ENCODE measurements at regions not wholly inside any gene's neighbourhood (a gene's known extent, or its start where the extent isn't known, plus 50 kb on each side); places are given as distances from the start of the nearest gene placed in this dataset.

DNA sequence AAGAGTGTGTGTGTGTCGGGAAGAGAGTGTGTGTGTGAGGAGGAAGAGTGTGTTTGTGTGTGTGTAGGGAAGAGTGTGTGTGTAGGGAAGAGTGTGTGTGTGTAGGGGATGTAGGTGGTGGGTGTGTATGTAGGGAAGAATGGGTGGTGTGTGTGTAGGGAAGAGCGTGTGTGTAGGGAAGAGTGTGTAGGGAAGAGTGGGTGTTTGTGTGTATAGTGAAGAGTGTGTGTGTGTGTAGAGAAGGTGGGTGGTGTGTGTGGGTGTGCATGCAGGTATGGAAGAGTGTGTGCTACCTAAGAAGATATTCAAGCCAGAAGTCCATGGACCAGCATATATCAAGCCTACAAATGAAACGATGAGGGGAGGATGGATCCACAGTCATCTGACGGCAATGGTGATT lies 265.8 kb downstream of the FGF9 start:
- no peaks in the 10 kb centered on the region for H3K36me3 ChIP-seq
- in situ Hi-C loops (cut with MboI; ENCODE audit: low sequenced_read_pairs in 4 of 4): no loop called here
- no peaks in the 10 kb centered on the region for H3K27me3 ChIP-seq
- no peaks in the 10 kb centered on the region for H3K4me1 ChIP-seq
- H3K27ac ChIP-seq: no peak overlapping the region
- ATAC-seq (no peak), DNase-seq (no peak)
- H3K4me3 ChIP-seq: no peak overlapping the region
- no peaks in the 10 kb centered on the region for H3K9me3 ChIP-seq
- TF ChIP-seq, protein P1, sequence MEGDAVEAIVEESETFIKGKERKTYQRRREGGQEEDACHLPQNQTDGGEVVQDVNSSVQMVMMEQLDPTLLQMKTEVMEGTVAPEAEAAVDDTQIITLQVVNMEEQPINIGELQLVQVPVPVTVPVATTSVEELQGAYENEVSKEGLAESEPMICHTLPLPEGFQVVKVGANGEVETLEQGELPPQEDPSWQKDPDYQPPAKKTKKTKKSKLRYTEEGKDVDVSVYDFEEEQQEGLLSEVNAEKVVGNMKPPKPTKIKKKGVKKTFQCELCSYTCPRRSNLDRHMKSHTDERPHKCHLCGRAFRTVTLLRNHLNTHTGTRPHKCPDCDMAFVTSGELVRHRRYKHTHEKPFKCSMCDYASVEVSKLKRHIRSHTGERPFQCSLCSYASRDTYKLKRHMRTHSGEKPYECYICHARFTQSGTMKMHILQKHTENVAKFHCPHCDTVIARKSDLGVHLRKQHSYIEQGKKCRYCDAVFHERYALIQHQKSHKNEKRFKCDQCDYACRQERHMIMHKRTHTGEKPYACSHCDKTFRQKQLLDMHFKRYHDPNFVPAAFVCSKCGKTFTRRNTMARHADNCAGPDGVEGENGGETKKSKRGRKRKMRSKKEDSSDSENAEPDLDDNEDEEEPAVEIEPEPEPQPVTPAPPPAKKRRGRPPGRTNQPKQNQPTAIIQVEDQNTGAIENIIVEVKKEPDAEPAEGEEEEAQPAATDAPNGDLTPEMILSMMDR (IDR thresholded peaks at IDR 0.05 in 4 of 5, conservative IDR thresholded peaks at IDR 0.05 in 1 of 5): no peak
- no peak for TF ChIP-seq POLR2A (IDR thresholded peaks at IDR 0.05)
- intact Hi-C loops (cut with DNase I; ENCODE audit: low total_unique reads): no loop called here

DNA sequence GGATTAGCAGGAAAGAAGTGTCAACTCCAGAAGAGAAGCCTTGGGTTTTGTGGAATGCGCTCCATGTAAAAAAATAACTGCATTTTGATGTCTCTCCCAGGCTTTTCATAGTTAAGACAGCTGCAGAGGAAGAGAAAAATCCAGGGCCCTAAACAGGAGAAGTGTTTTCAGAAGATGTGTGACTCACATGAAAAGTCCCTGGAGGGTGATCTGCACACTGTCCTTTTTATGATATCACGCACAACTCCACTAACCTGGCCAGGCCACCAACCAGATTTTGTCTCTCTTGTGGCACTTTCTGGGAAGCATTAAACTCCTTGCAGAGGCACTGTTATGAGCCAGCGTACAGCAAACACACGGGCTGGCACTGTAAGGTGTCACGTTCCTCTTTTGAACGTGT lies 267.3 kb downstream of the FGF9 start:
- in situ Hi-C loops (cut with MboI; ENCODE audit: low sequenced_read_pairs in 4 of 4): no loop called here

DNA sequence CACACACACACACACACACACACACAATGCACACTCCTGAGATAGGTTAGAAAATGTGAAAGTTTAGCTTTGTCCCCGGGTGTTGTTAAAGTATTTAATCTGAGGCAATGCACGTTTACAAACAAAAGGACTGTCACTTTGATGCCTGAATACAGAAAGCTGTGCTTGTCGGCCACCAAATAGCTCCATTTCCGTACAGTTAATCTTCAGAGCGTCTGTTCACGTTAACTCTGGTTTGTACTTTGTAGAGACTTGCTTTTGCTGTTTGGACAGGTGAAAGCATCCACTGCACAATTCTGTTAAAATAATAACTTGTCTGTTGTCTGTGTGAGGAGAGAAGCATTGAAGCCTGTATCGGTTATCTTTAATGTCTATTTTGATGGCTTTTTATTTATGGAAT lies 267.8 kb downstream of the FGF9 start:
- intact Hi-C loops (cut with DNase I; ENCODE audit: low total_unique reads): no loop called here
- Histone ChIP-seq H3K36me3 (no peaks in the 10 kb centered on the region), H3K27ac (no peak overlapping the region), H3K27me3 (no peaks in the 10 kb centered on the region), H3K9me3 (no peaks in the 10 kb centered on the region), H3K4me3 (no peak overlapping the region), H3K4me1 (no peaks in the 10 kb centered on the region)
- in situ Hi-C loops (cut with MboI; ENCODE audit: low sequenced_read_pairs in 4 of 4): no loop called here
- TF ChIP-seq, protein P1 (IDR thresholded peaks at IDR 0.05 in 4 of 5, conservative IDR thresholded peaks at IDR 0.05 in 1 of 5): no peak
- TF ChIP-seq POLR2A (IDR thresholded peaks at IDR 0.05): no peak
- no peak for ATAC-seq
- DNase-seq: no peak

More for the DNA sequence above, 267.3 kb downstream of the FGF9 start:
- Histone ChIP-seq H3K4me3 (no peak overlapping the region), H3K36me3 (no peaks in the 10 kb centered on the region), H3K27ac (no peak overlapping the region), H3K4me1 (no peaks in the 10 kb centered on the region), H3K9me3 (no peaks in the 10 kb centered on the region), H3K27me3 (no peaks in the 10 kb centered on the region)
- ATAC-seq: no peak
- TF ChIP-seq, protein P1 (IDR thresholded peaks at IDR 0.05 in 4 of 5, conservative IDR thresholded peaks at IDR 0.05 in 1 of 5): no peak
- no peak for TF ChIP-seq POLR2A (IDR thresholded peaks at IDR 0.05)
- intact Hi-C loops (cut with DNase I; ENCODE audit: low total_unique reads): no loop called here
- no peak for DNase-seq

DNA sequence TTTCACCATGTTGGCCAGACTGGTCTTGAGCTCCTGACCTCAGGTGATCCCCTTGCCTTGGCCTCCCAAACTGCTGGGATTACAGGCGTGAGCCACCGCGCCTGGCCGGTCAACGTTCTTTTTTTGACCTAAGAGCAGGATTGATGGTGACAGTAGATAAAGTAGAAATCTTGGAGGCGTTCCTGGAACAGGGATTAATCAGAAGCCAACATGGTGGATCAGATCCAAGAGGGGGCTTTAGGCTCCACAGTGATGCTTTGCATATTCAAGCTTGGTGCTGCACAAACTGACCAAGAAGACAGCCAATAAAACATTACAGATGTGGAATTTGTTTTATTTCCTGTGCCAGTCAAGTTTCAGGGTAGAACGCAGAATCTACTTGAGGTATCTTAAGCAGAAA lies 271.2 kb downstream of the FGF9 start:
- no peaks in the 10 kb centered on the region for H3K4me1 ChIP-seq
- H3K36me3 ChIP-seq: no peaks in the 10 kb centered on the region
- intact Hi-C loops (cut with DNase I; ENCODE audit: low total_unique reads): no loop called here
- H3K27me3 ChIP-seq: no peaks in the 10 kb centered on the region
- H3K27ac ChIP-seq: no peak overlapping the region
- H3K4me3 ChIP-seq: no peak overlapping the region
- ATAC-seq (no peak), DNase-seq (no peak)
- H3K9me3 ChIP-seq: no peaks in the 10 kb centered on the region
- in situ Hi-C loops (cut with MboI; ENCODE audit: low sequenced_read_pairs in 4 of 4): no loop called here
- TF ChIP-seq, protein P1 (IDR thresholded peaks at IDR 0.05 in 4 of 5, conservative IDR thresholded peaks at IDR 0.05 in 1 of 5): no peak
- TF ChIP-seq POLR2A (IDR thresholded peaks at IDR 0.05): no peak

DNA sequence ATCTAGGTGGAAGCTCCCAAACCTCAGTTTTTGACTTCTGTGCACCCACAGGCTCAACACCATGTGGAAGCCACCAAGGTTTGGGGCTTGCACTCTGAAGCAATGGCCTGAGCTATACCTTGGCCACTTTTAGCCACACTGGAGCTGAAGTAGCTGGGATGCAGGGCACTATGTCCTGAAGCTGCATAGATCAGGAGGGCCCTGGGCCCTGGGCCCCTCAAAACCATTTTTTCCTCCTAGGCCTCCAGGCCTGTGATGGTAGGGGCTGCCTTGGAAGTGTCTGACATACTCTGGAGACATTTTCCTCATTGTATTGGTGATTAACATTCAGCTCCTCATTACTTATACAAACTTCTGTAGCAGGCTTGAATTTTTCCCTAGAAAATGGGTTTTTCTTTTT lies 273.7 kb downstream of the FGF9 start:
- intact Hi-C loops (cut with DNase I; ENCODE audit: low total_unique reads): no loop called here
- H3K4me3 ChIP-seq: no peak overlapping the region
- TF ChIP-seq, protein P1 (IDR thresholded peaks at IDR 0.05 in 4 of 5, conservative IDR thresholded peaks at IDR 0.05 in 1 of 5): no peak
- TF ChIP-seq POLR2A (IDR thresholded peaks at IDR 0.05): no peak
- H3K27me3 ChIP-seq: no peaks in the 10 kb centered on the region
- no peaks in the 10 kb centered on the region for H3K4me1 ChIP-seq
- no peak overlapping the region for H3K27ac ChIP-seq
- no peaks in the 10 kb centered on the region for H3K36me3 ChIP-seq
- H3K9me3 ChIP-seq: no peaks in the 10 kb centered on the region
- no peak for DNase-seq
- no peak for ATAC-seq
- in situ Hi-C loops (cut with MboI; ENCODE audit: low sequenced_read_pairs in 4 of 4): no loop called here

All from gastrocnemius medialis (tissue), 4 donors.